Mucosa of gallbladder (tissue), 1 donor: ENCODE measurements at regions not wholly inside any gene's neighbourhood (a gene's known extent, or its start where the extent isn't known, plus 50 kb on each side); places are given as distances from the start of the nearest gene placed in this dataset.
A peak's percentile ranks its signal among the peaks of the same experiment; 100 is the strongest.

Experiments used
- DNase-seq: peaks from one replicate; pipeline ENCODE4 v3.0.0-alpha.2; 2020; ENCODE audit warnings: low spot score
- donor health status: DM: no; HTN: no; CAD: no.

DNA sequence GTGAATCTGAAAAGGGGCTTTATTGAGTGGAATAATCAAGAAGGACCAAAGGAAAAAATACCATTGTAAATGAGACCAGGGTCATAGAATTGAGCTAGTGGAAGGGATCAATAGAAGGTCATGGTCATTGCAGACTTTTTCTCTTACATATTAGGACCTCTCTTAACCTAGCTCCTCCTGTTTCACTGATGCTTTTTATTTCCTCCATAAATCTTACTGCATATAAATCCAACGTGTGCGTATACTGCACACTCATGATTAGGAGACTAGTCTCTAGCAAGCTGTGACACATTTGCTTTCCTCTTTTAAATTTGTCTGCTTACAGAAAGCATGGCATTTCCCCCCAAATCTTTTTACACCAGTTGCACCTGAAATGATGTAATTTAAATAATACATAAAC lies 179.6 kb upstream of the B3GALT2 start:
- DNase-seq, result no peak

DNA sequence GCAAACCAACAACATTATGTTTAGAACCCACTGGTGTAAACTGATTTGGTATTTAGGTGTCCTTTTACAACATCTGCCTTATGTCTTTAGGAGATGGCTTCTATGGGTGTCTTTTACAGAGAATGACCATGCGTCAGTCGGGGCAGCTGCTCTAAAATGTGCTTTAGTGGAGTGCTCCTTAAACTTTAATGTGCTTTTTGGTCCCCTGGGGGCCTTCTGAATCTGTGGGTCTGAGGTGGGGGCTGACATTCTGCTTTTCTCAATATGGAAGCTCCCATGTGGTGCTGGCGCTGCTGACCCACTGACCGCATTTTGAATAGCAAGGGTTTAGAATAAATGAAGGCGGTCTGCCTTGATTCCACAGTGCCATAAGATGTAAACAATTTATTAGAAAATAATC lies 173.2 kb upstream of the B3GALT2 start:
- DNase-seq, result no peak

GRCh38 chr1:193358419-193358818 lies 172.0 kb upstream of the B3GALT2 start:
- no peak for DNase-seq

DNA sequence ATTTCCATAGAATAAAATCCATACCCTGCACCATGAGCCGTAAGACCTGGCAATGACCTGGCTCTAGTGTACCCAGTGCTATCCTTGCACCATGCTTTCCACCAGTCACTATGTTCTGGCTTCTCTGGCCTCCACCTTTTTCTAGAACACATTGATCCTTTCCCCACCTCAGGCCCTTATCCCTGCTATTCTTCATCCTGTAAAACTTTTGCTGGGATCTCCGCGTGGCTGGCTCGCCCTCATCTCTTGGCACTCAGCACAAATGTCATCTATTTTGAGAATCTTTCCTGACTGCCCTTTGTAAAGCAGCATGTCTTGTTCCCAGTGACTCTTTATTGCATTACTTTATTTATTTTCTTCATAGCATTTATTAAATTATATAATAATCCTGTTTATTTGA lies 169.8 kb upstream of the B3GALT2 start:
- no peak for DNase-seq

DNA sequence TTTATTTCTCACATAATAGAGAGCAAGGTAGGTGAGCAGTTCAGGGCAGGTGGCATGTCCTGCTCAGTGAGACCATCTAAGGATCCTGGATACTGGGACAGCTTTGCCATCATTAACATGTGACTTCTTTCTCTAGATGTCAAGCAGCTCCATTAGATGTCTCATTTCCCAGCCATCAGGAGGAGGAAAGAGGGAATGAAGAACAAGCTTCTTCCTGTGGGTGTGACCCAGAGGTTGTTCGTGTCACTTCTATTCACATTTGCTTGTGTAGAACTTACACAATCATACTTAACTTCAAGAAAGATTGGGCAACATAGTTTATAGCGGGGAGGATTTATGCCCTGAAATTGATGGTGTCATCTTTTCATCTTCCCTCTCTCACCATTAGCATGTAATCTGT lies 169.2 kb upstream of the B3GALT2 start:
- no peak for DNase-seq

DNA sequence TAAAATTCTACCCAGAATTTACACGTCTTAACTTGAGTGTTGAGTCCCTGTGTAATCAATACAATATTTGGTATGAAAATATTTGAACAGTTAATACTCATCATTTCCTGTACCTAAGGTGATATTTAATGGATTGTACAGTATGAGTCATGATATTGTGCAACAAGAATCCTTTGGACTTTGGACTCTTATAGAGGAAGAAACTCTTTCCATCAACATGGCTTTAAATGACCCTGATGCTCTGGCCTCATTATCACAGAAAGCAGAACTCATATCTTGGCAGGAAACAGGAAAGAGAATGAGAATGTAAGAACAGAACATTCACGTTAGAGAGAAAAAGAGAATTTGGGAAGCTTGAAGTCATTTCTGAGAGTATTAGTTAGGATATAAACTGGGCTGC lies 168.8 kb upstream of the B3GALT2 start:
- DNase-seq, result no peak

- DNase-seq, result no peak
Measured at GRCh38 chr1:193348769-193349535, 162.5 kb upstream of the B3GALT2 start.

DNA sequence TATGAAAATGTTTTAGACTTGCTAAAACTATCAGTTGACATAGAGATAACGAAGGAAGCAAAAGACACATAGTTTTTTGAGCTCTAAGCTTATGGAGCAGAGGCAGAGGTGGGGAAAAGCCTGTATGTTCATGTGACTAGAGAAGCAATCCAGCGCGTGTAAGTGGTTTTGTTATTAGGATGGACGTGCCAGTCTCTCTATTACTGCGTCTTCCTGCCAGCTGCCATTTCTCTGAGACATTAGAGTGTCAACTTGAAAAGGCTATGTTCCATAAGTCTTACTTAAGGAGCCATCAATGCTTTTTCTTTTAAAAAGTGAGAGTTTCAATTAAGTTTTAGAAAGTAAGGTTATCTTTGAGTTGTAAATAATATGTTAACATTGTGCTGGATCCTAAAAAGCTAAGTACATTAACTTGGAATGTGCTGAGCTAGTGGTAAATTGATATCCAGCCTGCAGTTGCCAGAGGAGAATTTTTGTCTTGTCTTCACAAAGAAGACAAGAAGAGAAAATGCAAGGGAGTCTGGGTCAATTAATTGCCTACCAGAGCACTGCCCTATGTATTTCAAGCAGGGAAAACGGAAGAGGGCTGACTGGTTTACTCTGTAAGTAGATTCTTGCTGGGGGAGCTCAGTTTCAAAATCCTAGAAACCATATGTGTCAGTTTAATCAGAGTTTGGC lies 161.8 kb upstream of the B3GALT2 start:
- DNase-seq, result no peak

DNA sequence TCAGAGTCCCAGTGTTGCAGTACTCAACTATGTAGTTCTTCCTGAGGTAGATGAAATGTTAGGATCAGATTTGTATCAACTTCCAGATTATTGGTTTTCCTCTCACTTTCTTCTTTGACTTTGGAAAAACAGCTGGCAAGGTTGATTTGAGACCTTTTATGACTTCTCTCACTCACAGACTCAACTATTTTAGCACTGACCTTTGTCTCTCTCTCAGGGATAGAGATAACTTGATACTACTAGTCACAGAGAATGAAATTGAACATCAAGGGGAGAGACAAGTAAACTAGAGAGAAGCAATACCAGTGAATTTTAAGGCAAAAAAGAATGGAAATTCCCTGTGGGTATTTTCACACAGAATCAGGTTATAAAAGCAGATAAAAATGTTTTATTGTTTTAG lies 159.7 kb upstream of the B3GALT2 start:
- no peak for DNase-seq

GRCh38 chr1:193342811-193343210 lies 156.4 kb upstream of the B3GALT2 start:
- peak; percentile 81 for DNase-seq

GRCh38 chr1:193340331-193340730 lies 153.9 kb upstream of the B3GALT2 start:
- DNase-seq, result no peak

DNA sequence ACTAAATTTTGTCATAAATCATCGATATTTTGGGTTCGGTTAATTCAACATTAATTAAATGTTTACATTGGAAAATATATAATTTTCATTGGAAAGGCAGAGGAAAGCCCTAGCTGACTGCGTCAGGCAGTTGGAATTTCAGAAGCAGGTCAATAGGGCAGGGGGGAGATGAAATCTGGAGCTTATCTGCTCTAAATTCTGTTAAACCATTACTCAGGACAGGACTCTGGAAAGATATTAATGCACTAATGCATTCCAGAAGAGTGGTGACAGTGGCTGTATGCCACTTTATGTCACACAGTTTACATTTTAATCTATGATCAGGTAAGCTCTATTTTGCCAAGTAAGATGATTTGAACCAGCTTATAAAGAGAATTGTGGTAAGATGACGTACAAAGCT lies 153.0 kb upstream of the B3GALT2 start:
- no peak for DNase-seq

DNA sequence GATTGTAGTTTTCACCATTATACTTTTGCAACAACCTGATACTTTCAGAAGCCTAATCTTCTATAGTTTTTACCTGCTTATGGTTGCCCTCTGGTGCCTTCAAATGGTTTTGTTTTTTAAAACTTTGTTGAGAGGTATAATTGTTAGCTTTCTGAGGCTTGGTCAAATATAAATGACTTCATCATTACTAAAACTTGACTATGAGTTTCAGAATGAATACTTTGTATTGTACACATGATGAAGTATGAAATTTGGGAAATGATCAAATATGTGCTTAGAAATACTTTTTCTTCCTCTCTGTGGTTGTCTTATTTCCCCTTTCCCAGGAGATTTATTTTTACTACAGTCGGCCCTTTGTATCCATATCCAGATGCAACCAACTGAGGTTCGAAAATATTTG lies 151.8 kb upstream of the B3GALT2 start:
- DNase-seq, result no peak

DNA sequence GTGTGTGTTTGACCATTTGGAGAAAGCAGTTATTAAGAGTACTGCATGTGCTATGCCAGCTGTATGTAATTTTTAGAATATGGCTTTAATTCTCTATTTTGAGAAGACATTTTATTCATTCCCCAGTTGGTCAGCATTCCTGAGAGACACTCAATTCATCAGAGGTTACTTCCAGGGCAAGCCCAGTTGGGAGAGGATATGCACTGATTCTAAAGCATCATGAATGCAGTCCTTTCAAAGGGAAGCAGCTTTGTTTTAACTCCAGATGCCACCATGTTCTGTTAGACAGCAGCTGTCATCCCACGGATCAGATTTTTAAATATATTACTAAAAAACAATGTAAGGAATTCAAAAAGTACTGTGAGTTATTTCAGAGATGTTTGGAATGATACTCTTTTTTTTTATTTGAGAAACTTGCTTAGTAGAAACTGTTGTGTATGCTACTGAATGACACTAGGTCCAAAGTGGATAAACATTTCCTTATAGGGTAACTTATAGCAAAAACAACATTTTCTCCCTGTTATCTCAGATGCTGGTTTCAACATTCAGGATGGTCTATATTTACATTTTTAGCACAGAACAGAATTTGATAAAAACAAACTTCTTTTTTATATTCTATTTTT lies 149.5 kb upstream of the B3GALT2 start:
- DNase-seq, result no peak

DNA sequence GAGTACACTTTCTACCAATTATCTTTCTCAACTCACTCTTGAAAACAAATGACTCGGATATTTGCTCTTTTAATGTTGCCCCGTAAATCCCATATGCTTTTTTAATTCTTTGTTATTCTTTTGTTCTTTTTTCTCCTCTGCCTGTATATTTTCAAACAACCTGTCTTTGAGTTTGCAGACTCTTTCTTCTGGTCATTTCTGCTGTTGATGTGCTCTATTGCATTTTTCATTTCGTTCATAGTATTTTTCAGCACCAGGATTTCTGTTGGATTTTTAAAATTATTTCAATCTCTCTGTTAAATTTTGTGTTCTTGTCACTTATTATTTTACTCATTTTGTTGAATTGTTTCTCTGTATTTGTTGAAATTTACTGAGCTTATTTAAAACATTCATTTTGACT lies 146.8 kb upstream of the B3GALT2 start:
- no peak for DNase-seq

DNA sequence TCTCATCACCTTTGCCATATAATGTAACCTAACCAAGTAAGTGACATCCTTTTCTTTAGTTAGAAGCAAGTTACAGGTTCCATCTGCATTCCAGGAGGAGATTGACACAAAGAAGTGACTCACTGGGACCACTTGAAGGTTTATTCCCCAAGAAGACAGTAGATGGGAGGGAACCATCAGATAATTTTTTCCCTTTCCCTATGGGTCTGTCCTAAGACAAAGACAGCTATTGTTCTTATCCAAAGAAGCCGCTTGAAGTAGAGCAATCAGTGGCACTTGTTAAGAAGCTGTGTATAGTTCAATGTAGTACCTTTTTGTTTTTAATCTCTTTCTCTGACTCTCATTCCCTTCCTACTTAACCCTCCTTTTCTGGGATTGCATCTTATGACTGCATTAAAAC lies 139.9 kb upstream of the B3GALT2 start:
- no peak for DNase-seq

DNA sequence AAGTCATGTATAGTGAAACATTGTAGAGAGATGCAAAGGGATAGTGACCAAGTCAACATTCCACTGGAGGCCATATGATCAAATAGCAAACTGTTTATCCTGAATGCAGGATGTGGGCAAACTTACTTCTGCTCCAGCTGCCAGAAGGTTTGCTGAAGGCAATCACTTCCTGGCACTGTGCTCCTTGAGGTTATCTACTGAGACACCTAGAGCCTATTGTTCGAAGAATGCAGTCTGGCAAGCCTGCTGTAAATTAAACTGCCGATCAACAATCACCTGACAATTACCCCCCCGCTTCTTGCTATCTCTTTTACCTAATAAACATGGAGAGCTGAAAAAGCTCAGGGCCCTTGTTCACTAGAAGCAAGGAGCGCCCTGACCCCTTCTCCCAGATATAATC lies 139.4 kb upstream of the B3GALT2 start:
- DNase-seq, result no peak

- DNase-seq, result no peak
Measured at GRCh38 chr1:193325042-193325441, 138.6 kb upstream of the B3GALT2 start.

- no peak for DNase-seq
Measured at GRCh38 chr1:193322211-193322610, 135.8 kb upstream of the B3GALT2 start.

DNA sequence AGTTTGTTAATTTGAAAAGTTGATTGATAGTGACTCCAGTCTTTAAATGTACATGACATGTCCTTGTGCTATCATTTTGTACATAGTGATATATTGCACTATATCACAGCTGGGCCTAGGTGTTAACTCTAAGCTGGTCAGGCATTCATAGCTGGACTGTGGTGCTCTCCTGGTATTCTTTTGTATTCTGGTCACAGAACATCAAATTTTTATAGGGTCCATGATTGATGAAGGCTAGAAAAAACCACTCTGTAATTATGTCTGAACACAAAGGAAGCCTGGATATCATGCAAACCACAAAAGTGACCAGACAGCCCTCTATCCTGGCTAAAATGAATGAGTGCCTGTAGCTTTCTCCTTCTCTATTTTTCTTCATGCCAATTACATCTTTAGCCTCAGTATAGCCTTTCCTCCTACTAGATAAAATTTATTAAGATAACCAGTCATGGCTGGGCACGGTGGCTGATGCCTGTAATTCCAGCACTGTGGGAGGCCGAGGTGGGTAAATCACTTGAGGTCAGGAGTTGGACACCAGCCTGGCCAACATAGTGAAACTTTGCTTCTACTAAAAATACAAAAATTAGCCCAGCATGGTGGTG lies 134.9 kb upstream of the B3GALT2 start:
- no peak for DNase-seq

- no peak for DNase-seq
Measured at GRCh38 chr1:193320270-193320669, 133.9 kb upstream of the B3GALT2 start.

GRCh38 chr1:193318347-193318746 lies 131.9 kb upstream of the B3GALT2 start:
- DNase-seq, result no peak
